A549 (cell line): ENCODE measurements at regions not wholly inside any gene's neighbourhood (a gene's known extent, or its start where the extent isn't known, plus 50 kb on each side); places are given as distances from the start of the nearest gene placed in this dataset.

ENCODE experiments used
- ATAC-seq, 2 experiments: fragments of 200-7000 bp in 1 of 2; fragments of >200 bp in 1 of 2; cut with Nextera tagmentation in 1 of 2; cut with Tn5 transposase in 1 of 2; 3 replicates each; pipeline versions ENCODE4 v1.8.0 to v1.9.1; 2018 to 2020; ENCODE audit warnings: mild to moderate bottlenecking in 1 of 2, moderate library complexity in 1 of 2
- CTCF ChIA-PET: fragments of 300-600 bp; sonication (Branson Sonifier 250); formaldehyde crosslinking; extraction: SDS; loops from one replicate; lab custom pipeline; 2021; ENCODE audit warnings: antibody characterized with exemption, inconsistent platforms; lab: Yijun Ruan, JAX
- POLR2A ChIA-PET: fragments of 350-600 bp; formaldehyde crosslinking; extraction: SDS; loops from one replicate; lab custom pipeline; 2021; ENCODE audit warnings: antibody characterized with exemption, inconsistent platforms; lab: Yijun Ruan, JAX
- DNase-seq, 2 experiments: peaks; one replicate each; pipeline versions ENCODE4 v3.0.0 to v3.0.0-alpha.2; 2011 to 2016; ENCODE audit warnings: low read depth in 1 of 2, low spot score in 1 of 2
- FAIRE-seq: peaks from 2 replicates; lab custom pipeline; 2011; peaks lifted over from hg19 to GRCh38; lab: Jason Lieb, UNC
- H3K27ac ChIP-seq, 2 experiments: fragments of >200 bp; sonication (Bioruptor Twin); formaldehyde crosslinking; 3 replicates each; pipeline ENCODE4 v1.5.1; 2016 to 2017
- H3K4me1 ChIP-seq: fragments of >200 bp; sonication (Bioruptor Twin); formaldehyde crosslinking; 3 replicates; pipeline ENCODE4 v1.6.1; 2016
- H3K4me2 ChIP-seq: fragments of >200 bp; sonication (Bioruptor Twin); formaldehyde crosslinking; 3 replicates; pipeline ENCODE4 v1.6.1; 2016
- H3K4me3 ChIP-seq: fragments of >200 bp; sonication (Bioruptor Twin); formaldehyde crosslinking; 3 replicates; pipeline ENCODE4 v1.5.1; 2016
- H3K9me3 ChIP-seq: fragments of >200 bp; sonication (Bioruptor Twin); formaldehyde crosslinking; 3 replicates; pipeline ENCODE4 v1.6.1; 2016
- BHLHE40 ChIP-seq: IDR thresholded peaks from 2 replicates; pipeline ENCODE4 v1.6.1; 2012; ENCODE audit warnings: low read depth, low read length, inconsistent platforms
- CBX8 ChIP-seq: fragments of 200-600 bp; sonication (generic); IDR thresholded peaks from 2 replicates; pipeline ENCODE4 v1.6.1; 2016
- CHD2 ChIP-seq: fragments of 150-350 bp; IDR thresholded peaks from 2 replicates; pipeline ENCODE4 v1.6.1; 2014; ENCODE audit warnings: low read length; ENCODE audit not compliant: partially characterized antibody
- CHD4 ChIP-seq: fragments of 200-600 bp; sonication (generic); IDR thresholded peaks from 2 replicates; pipeline ENCODE4 v1.6.1; 2016; ENCODE audit warnings: antibody characterized with exemption, mild to moderate bottlenecking, borderline replicate concordance
- EHF ChIP-seq: fragments of 250-450 bp; sonication (Bioruptor Pico); IDR thresholded peaks from 2 replicates; pipeline ENCODE4 v1.5.0; 2020; ENCODE audit warnings: mild to moderate bottlenecking
- EHMT2 ChIP-seq: fragments of 200-600 bp; sonication (generic); IDR thresholded peaks from 2 replicates; pipeline ENCODE4 v1.6.1; 2016; ENCODE audit warnings: antibody characterized with exemption, low read depth, mild to moderate bottlenecking, moderate library complexity
- EP300 ChIP-seq, 2 experiments: fragments of >200 bp; sonication (Bioruptor Twin); formaldehyde crosslinking; IDR thresholded peaks; 2 replicates in 1 of 2; 3 replicates in 1 of 2; pipeline ENCODE4 v1.6.1; 2016 to 2017
- HDAC2 ChIP-seq: fragments of 200-600 bp; sonication (generic); IDR thresholded peaks from 2 replicates; pipeline ENCODE4 v1.6.1; 2016
- HOXA7 ChIP-seq: fragments of 250-450 bp; sonication (Bioruptor Pico); IDR thresholded peaks from 2 replicates; pipeline ENCODE4 v1.5.0; 2020; ENCODE audit warnings: mild to moderate bottlenecking, moderate library complexity
- JUN ChIP-seq, 2 experiments: fragments of >200 bp; sonication (Bioruptor Twin); formaldehyde crosslinking; IDR thresholded peaks; 2 replicates in 1 of 2; 3 replicates in 1 of 2; pipeline ENCODE4 v1.6.1; 2016 to 2017
- JUNB ChIP-seq: fragments of >200 bp; sonication (Bioruptor Twin); formaldehyde crosslinking; IDR thresholded peaks from 2 replicates; pipeline ENCODE4 v1.6.1; 2016
- KDM1A ChIP-seq: fragments of 200-600 bp; sonication (generic); IDR thresholded peaks from 2 replicates; pipeline ENCODE4 v1.6.1; 2016; ENCODE audit warnings: low read depth, mild to moderate bottlenecking
- MAFK ChIP-seq: fragments of 450-650 bp; IDR thresholded peaks from 2 replicates; pipeline ENCODE4 v1.6.1; 2014; ENCODE audit not compliant: partially characterized antibody
- MAZ ChIP-seq: fragments of 150-350 bp; IDR thresholded peaks from 2 replicates; pipeline ENCODE4 v1.6.1; 2014; ENCODE audit warnings: antibody characterized with exemption, low read depth, low read length, borderline replicate concordance
- PHF8 ChIP-seq: fragments of 200-600 bp; sonication (generic); IDR thresholded peaks from 2 replicates; pipeline ENCODE4 v1.6.1; 2016; ENCODE audit warnings: low read depth, mild to moderate bottlenecking, antibody characterized with exemption, moderate library complexity, borderline replicate concordance
- POLR2AphosphoS2 ChIP-seq: conservative IDR thresholded peaks from 2 replicates; pipeline ENCODE4 v1.6.1; 2012; ENCODE audit warnings: low read length, improper control_type of control experiment, inconsistent platforms
- RCOR1 ChIP-seq: fragments of 150-350 bp; IDR thresholded peaks from 2 replicates; pipeline ENCODE4 v1.6.1; 2014; ENCODE audit warnings: antibody characterized with exemption, low read length, low read depth
- RNF2 ChIP-seq: fragments of 200-600 bp; sonication (generic); IDR thresholded peaks from 2 replicates; pipeline ENCODE4 v1.6.1; 2016; ENCODE audit warnings: low read depth, mild to moderate bottlenecking, antibody characterized with exemption, moderate library complexity, borderline replicate concordance
- SREBF2 ChIP-seq: fragments of 450-650 bp; IDR thresholded peaks from 2 replicates; pipeline ENCODE4 v1.6.1; 2014; ENCODE audit warnings: mild to moderate bottlenecking, moderate library complexity
- TP53 ChIP-seq: fragments of 250-450 bp; sonication (Bioruptor Pico); IDR thresholded peaks from 2 replicates; pipeline ENCODE4 v1.5.0; 2021; ENCODE audit warnings: mild to moderate bottlenecking, moderate library complexity
- ZC3H11A ChIP-seq: fragments of 450-650 bp; IDR thresholded peaks from 2 replicates; pipeline ENCODE4 v1.6.1; 2014; ENCODE audit warnings: antibody characterized with exemption, mild to moderate bottlenecking
- ZFP36 ChIP-seq: fragments of 450-650 bp; IDR thresholded peaks from 2 replicates; pipeline ENCODE4 v1.6.1; 2014; ENCODE audit warnings: borderline replicate concordance; ENCODE audit not compliant: partially characterized antibody
- WGBS: methylation state at CpG from one replicate; pipeline ENCODE4 v1.1.6; 2017; ENCODE audit errors: missing lambda C conversion rate; 5-methylcytosine and 5-hydroxymethylcytosine counted together
- TF ChIP-seq, protein P1 (sequence below): fragments of 200-600 bp; sonication (generic); IDR thresholded peaks from 2 replicates; pipeline ENCODE4 v1.6.1; 2016; ENCODE audit warnings: antibody characterized with exemption, mild to moderate bottlenecking, moderate library complexity
- TF ChIP-seq, protein P2 (sequence below): IDR thresholded peaks from 2 replicates; pipeline ENCODE4 v1.6.1; 2012; ENCODE audit warnings: low read depth, borderline replicate concordance

GRCh38 chr2:19111354-19111753, 247.1 kb downstream of the OSR1 start:
- CTCF ChIA-PET = interaction anchor here (3.3 kb wide), 1 partner anchor 11 kb away, joined by 12 read pairs; no protein-coding TSS in a partner anchor
- no peaks in the 10 kb centered on the region for H3K9me3 ChIP-seq
- H3K27ac ChIP-seq = no peak overlapping the region
- H3K4me1 ChIP-seq = no peaks in the 10 kb centered on the region
- H3K4me2 ChIP-seq = no peak overlapping the region
- POLR2A ChIA-PET = no interaction called here
- no peak overlapping the region for H3K4me3 ChIP-seq
- FAIRE-seq (no peak), DNase-seq (no peak), ATAC-seq (no peak)
- 66% methylated on average over 3 of the region's 3 CpGs for WGBS
- TF ChIP-seq MAZ = no peak
- no peak for TF ChIP-seq JUNB
- no peak for TF ChIP-seq ZFP36
- TF ChIP-seq, all 56 proteins: peak for 0

- CTCF ChIA-PET = no interaction called here
- no peak overlapping the region for H3K4me3 ChIP-seq
- H3K4me2 ChIP-seq = no peak overlapping the region
- TF ChIP-seq TP53 (CRISPR knock-in tag) = no peak
- no peak for TF ChIP-seq JUNB
- TF ChIP-seq ZC3H11A = no peak
- TF ChIP-seq JUN (IDR thresholded peaks at IDR 0.05) = no peak
- TF ChIP-seq RNF2 = no peak
- TF ChIP-seq CHD2 = no peak
- TF ChIP-seq MAZ = no peak
- TF ChIP-seq MAFK = no peak
- TF ChIP-seq, protein P1, sequence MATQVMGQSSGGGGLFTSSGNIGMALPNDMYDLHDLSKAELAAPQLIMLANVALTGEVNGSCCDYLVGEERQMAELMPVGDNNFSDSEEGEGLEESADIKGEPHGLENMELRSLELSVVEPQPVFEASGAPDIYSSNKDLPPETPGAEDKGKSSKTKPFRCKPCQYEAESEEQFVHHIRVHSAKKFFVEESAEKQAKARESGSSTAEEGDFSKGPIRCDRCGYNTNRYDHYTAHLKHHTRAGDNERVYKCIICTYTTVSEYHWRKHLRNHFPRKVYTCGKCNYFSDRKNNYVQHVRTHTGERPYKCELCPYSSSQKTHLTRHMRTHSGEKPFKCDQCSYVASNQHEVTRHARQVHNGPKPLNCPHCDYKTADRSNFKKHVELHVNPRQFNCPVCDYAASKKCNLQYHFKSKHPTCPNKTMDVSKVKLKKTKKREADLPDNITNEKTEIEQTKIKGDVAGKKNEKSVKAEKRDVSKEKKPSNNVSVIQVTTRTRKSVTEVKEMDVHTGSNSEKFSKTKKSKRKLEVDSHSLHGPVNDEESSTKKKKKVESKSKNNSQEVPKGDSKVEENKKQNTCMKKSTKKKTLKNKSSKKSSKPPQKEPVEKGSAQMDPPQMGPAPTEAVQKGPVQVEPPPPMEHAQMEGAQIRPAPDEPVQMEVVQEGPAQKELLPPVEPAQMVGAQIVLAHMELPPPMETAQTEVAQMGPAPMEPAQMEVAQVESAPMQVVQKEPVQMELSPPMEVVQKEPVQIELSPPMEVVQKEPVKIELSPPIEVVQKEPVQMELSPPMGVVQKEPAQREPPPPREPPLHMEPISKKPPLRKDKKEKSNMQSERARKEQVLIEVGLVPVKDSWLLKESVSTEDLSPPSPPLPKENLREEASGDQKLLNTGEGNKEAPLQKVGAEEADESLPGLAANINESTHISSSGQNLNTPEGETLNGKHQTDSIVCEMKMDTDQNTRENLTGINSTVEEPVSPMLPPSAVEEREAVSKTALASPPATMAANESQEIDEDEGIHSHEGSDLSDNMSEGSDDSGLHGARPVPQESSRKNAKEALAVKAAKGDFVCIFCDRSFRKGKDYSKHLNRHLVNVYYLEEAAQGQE = no peak
- TF ChIP-seq EHF = no peak
- no peak for TF ChIP-seq EHMT2
- no peak for TF ChIP-seq SREBF2
- no peak for TF ChIP-seq HDAC2
- no peak for TF ChIP-seq CBX8
- TF ChIP-seq PHF8 = no peak
- no peak for TF ChIP-seq HOXA7 (CRISPR knock-in tag)
- TF ChIP-seq EP300 (IDR thresholded peaks at IDR 0.05) = no peak
- no peak for TF ChIP-seq KDM1A
- TF ChIP-seq, protein P2, sequence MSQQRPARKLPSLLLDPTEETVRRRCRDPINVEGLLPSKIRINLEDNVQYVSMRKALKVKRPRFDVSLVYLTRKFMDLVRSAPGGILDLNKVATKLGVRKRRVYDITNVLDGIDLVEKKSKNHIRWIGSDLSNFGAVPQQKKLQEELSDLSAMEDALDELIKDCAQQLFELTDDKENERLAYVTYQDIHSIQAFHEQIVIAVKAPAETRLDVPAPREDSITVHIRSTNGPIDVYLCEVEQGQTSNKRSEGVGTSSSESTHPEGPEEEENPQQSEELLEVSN = no peak
- H3K27ac ChIP-seq = no peak overlapping the region
- DNase-seq = no peak
- POLR2A ChIA-PET = no interaction called here
- WGBS = 91% methylated on average over 5 of the region's 5 CpGs
- ATAC-seq = no peak
- no peaks in the 10 kb centered on the region for H3K9me3 ChIP-seq
- peaks cover 3% of the 10 kb centered on the region; the same call in 1 of the 3 replicates for H3K4me1 ChIP-seq
- FAIRE-seq = no peak
Measured at GRCh38 chr2:19109518-19109917, 248.9 kb downstream of the OSR1 start.

- 88% methylated on average over 1 of the region's 1 CpG for WGBS
- CTCF ChIA-PET = interaction anchor here (2.2 kb wide), 1 partner anchor 586 kb away, joined by 5 read pairs; no protein-coding TSS in a partner anchor
Measured at GRCh38 chr2:19106376-19106775, 252.0 kb downstream of the OSR1 start.

More at GRCh38 chr2:19106376-19106775, 252.0 kb downstream of the OSR1 start:
- no peak for ATAC-seq
- POLR2A ChIA-PET = no interaction called here
- Histone ChIP-seq H3K9me3 (no peaks in the 10 kb centered on the region), H3K4me1 (peaks cover 4% of the 10 kb centered on the region; the same call in 1 of the 3 replicates), H3K4me3 (no peak overlapping the region), H3K4me2 (no peak overlapping the region), H3K27ac (no peak overlapping the region)
- no peak for FAIRE-seq
- DNase-seq = no peak
- TF ChIP-seq CHD2 (no peak), CHD4 (no peak), RCOR1 (no peak), POLR2AphosphoS2 (no peak), BHLHE40 (no peak)
- TF ChIP-seq, protein P2 = no peak
